DMS79 (cell line): ENCODE measurements at regions not wholly inside any gene's neighbourhood (a gene's known extent, or its start where the extent isn't known, plus 50 kb on each side); places are given as distances from the start of the nearest gene placed in this dataset.
"Not testable (repeated sequence)": the region's sequence is repeated elsewhere in the genome, so short reads cannot be mapped to it uniquely, and the experiment has no call there.

Experiments used
- DNase-seq: peaks from one replicate; lab custom pipeline; 2025; lab: John Stamatoyannopoulos, UW

DNA sequence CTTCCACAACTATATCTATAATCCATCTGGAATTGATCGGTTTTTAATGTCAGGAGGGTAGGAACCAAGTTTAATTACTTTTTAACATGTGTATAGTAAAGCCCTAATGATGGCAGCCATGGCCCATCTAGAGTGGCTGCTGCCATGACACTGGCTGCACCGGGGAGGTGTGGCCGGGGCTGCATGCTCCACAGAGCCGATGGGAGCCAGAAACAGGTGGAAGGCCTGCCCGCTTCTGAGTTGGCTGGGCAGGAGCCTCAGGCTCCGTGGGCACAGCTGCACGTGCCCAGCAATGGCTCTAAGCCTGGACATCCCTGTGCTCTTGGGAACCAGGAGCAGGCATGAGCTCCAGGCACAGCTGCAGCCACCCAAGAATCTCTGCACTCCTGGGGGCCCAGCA is 73.0 kb downstream of the GBP6 start:
- DNase-seq: no peak

DNA sequence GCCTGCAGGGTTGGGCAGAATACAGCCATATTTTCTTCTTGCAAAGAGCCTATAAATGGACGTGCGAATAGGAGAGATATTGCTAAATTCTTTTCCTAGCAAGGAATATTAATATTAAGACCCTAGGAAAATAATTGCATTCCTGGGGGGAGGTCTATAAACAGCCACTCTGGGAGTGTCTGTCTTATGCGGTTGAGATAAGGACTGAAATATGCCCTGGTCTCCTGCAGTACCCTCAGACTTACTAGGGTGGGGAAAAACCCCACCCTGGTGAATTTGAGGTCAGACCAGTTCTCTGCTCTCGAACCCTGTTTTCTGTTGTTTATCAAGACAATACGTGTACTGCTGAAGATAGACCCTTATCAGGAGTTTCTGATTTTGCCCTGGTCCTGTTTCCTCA is 74.4 kb downstream of the GBP6 start:
- not testable (repeated sequence) for DNase-seq

DNA sequence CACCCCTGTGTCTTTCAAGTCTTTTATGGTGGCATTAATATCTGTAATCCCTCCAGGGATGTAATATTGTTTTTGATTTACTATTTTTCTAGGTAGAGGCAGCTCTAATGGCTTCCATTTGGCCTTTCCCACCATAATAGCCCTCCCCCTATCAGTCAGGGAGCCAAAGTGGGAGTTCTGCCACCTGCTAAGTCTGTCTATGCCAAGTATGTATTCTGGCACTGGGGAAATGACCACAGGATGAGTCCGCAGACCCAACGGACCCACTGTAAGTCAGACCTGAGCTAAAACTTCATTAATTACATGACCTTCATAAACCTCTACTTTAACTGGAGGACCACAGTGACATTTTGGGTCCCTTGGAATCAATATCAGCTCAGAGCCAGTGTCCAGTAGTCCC is 77.1 kb downstream of the GBP6 start:
- no peak for DNase-seq

DNA sequence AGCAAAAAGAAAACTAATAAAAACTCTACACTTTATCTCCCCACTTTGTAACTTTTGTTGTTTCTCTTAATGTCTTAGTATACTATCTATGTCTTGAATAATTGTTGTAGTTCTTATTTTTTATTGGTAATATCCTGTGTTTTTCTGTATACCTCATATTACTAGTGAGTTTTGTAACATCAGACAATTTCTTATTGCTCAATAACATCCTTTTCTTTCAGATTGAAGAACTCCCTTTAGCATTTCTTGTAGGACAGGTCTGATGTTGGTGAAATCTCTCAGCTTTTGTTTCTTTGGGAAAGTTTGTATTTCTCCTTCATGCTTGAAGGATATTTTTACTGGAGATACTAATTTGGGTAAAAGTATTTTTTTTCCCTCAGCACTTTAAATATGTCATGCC is 79.8 kb upstream of the LRRC8B start:
- DNase-seq: no peak

DNA sequence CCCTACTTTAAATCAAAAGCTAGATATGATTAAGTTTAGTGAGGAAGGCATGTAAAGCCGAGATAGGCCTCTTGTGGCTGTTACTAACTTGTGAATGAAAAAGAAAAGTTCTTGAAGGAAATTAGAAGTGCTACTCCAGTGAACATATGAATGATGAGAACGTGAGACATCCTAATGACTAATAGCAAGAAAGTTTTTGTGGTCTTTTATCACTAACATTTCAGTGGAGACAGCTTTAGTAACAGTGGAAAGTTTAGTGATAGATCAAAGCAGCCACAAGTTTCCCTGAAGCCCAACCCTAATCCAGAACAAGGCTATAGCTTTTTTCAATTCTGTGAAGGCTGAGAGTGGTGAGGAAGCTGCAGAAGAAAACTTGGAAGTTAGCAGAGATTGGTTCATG is 73.6 kb upstream of the LRRC8B start:
- no peak for DNase-seq

DNA sequence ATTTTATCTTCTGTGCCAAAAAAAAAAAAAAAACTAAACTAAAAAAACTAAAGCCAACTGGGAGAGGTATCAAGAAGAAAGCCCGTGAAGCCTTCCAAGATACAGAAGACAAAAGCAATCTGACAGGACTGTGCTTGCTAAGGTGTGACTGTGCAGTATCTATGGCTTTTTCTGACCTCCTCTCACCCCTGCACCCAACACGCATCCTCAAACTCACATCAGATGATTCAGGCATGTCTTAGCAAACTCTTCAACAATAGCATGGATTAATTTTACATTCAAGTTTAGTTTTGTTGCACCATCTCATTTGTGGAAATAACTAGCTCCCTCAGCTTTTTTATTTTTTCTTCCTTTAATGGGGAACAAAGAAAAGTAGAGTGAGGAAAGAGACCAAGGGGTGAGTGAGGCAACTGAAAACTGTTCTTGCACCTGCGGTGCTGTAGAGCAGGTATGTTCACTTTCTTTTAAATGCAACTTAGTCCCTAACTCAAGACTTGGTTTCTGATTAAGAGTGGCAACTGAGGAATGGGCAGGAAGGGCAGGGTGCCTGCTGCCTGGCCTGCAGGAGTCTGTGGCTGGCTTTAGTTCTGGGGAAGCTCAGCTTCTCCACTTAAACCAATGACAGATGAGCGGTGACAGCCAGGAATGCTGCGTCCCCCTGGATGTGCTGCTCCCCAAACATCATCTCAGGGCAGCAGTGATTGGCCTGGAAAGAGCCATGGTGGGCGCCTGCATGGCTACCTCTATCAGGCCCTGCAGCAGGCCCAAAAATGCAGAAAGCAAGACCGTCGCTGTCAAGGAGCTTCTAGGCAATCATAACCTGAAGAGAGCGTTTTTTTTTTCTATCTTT is 71.3 kb upstream of the LRRC8B start:
- no peak for DNase-seq

DNA sequence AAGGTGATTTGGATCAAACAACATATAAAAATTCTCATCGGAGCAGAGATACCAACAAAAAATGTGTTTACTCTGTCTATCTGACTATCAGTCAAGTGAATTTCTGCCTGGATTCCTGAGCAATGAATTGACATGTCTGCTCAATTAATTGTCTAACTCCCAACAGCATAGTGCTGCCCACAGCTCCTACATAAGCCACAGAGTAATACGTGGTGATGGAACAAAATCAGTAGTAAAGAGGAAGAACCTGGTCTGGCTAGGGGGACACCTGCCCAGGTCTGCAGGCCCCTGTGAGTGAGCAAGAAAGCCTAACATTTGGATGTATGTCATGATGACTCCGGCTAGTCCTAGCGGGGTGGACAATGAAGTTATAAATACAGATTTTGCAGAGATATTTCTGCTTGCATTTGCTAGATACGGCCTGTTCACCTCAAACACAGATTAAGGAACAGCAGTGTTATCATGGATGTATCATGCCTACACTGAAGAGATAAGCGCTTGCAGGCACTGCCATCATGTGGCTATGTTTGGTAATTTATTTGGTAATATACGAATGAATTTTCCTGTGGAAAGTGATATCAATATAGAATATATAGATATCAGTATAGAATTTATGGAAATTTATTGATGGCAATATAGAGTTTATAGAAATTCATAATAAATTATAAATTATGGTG is 69.6 kb upstream of the LRRC8B start:
- peak; percentile 17 for DNase-seq

DNA sequence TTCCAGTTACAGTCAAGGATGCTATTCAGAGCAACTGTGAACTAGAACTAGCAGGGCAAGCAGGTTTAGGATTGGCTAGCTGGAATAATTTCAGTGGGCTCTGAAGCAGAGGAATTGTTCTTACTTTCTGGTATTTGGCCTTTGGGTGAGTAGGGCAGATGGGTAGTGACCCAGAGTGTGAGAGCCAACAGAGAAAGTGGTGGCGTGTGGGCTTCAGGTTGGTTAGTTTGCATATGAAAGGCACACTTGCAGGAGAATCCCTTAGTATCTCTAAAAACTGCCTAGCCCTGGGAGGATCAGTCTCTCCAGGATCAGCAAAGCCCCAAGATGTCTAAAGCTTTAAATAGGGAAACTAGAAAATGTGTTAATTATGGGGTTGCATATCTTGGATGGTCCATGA is 67.6 kb upstream of the LRRC8B start:
- DNase-seq: no peak

DNA sequence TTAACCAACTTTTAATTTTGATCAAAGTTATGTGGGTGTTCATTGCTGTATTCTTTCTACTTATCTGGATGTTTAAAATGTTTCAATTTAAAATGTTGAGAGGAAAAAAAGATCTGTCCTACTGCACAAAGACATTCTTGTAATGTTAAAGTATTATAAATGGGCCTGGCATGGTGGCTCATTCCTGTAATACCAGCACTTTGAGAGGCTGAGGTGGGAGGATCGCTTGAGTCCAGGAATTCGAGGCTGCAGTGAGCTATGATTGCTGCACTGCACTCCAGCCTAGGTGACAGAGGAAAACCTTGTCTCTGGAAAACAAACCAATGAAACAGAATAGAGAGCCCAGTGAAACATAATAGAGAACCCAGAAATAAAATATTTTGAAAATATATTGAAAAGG is 65.5 kb upstream of the LRRC8B start:
- DNase-seq: no peak

DNA sequence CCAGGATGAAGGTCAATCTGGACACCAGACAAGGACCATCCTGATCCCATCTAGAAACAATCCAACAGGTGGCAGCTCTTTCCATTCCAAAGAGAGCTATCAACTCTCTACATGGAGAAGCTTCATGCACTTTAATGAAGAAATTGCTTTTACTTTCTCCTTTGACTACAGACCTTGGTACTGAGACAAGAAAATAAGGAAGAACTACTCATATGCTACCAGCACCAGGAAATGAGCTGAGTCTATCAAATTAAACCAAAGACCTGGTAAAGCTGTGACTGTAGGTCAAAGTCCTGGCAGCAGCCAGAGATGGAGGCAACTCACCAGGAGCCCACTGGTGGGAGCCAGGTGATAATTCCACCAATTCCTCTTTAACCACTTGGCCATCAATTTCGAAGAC is 64.3 kb upstream of the LRRC8B start:
- no peak for DNase-seq

DNA sequence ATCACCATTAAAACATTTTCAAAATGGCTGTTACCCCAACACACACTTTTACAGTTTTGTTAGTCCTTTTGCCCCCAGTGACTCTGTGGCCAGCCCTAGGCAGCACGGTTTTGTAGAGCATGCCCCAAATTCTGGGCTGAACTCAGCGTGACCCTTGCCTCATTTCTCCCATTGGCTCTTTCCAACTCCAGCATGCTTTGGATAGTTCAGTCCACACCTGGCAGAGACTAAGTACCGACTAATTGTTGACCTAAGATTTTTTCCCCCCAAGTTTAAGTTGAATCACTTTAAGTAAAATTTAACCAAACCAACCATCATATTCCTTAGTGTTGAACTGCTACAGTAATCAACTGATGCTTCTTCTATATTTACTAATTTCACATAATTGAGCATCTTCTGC is 62.4 kb upstream of the LRRC8B start:
- no peak for DNase-seq

DNA sequence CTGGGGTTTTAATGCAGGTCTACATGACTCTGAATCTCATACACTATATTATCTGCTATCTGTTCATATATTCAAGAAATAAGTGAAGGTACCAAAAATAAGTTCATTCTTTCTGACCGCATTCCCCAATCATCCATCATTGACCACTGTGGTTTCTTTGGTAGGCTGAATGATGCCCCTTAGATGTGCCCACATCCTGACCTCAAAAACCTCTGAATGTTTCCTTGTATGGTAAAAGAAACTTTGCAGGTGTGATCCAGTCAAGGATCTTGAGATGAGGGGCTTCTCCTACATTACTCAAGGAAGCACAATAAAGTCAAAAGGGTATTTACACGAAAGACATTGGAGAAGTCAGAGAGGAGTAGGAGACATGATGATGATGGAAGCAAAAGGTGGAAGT is 60.6 kb upstream of the LRRC8B start:
- no peak for DNase-seq

DNA sequence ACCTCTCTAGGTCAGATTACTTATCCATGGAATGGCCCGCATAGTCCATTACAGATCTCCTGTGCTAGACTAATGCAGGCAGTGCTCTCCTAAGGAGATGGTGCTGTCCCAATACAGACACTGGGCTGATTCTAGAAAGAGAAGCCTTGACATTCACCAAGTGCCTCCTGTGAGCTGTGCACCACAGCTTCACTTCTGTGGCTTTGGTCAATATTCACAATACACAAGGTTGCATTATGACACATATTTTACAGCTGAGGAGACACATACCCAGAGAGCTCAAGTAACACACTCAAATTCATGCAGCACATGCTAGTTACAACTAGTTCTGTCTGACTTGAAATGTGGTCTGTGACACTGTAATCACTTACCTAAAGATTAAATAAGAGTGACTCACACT is 59.4 kb upstream of the LRRC8B start:
- DNase-seq: no peak

DNA sequence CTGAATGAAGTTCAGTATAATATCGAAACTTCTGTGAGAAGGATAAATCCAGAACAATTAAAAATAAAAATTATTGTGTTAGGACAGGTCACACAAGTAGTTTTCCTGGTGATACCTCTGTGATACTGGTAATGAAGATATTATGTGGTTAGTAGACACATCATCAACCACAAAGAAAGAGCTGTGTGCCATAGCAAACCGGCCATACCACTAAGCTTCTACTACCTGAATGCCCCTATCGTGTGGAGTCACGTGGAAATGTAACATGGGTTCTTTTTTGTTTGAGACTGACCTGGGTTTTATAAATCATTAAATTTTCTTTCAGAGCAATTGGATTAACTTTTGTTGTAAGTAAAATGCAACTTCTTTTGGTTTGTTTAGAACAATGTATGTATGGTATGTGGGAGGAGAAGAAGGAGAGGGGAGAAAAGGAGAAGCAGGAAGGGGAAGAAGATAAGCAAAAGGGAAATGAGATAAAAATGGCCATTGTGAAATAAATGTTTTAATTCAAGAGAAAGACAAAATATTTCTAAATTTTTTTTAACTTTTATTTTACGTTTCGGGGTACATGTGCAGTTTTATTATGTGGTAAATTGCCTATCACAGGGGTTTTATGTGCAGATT is 58.2 kb upstream of the LRRC8B start:
- DNase-seq: no peak

DNA sequence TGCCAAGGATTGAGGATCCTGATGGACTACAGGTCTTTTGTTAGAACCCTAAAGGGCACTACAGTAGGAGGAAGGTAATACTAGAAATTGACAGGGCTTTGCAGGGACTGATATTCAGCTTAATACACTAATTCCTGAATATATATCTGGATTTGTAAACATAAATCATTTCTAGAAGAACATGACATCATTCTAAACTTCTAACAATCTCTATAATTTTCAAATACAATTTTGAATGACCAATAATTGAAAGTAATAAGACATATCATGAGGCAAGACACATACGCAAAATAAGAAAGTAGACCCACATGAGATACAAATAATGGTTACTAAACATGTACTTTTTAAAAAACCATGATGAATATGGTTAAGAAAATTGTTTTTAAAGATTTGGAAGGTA is 52.4 kb upstream of the LRRC8B start:
- DNase-seq: no peak

DNA sequence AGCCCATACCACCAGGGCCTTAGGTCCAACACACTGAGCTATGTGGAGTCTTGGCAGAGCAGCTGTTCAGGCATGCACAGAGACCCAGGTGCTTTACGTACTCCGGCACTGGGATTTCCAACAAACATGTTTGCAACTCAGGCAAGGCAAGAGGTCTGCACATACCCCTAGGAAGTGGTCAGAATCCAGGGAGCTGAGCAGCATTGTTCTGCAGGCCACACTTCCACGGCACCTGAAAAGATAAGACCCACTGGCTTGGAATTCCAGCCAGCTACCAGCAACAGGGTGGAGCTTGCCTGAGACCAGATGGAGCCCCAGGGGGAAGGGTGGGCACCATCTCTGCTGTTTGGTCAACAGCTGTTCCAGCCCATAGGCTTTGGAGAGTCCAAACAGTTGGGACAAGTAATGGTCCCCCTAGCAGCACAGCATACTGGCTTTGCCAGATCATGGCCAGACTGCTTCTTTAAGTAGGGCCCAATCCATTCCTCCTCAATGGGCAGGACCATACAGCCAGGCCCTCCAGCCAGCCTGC is 51.7 kb upstream of the LRRC8B start:
- no peak for DNase-seq
